Right renal pelvis (tissue), 4 donors: ENCODE measurements at regions not wholly inside any gene's neighbourhood (a gene's known extent, or its start where the extent isn't known, plus 50 kb on each side); places are given as distances from the start of the nearest gene placed in this dataset.
"Not testable (repeated sequence)": the region's sequence is repeated elsewhere in the genome, so short reads cannot be mapped to it uniquely, and the experiment has no call there.

Source experiments
- DNase-seq, 4 donors: peaks; one replicate each; pipeline ENCODE4 v3.0.0-alpha.2; 2013; ENCODE audit warnings: low read depth in 4 of 4, low spot score in 3 of 4, missing footprints in 1 of 4

GRCh38 chr3:194264631-194265504 lies 86.3 kb downstream of the CPN2 start:
- not testable (repeated sequence) for DNase-seq

GRCh38 chr3:194265505-194265892 lies 85.6 kb downstream of the CPN2 start:
- no peak for DNase-seq

DNA sequence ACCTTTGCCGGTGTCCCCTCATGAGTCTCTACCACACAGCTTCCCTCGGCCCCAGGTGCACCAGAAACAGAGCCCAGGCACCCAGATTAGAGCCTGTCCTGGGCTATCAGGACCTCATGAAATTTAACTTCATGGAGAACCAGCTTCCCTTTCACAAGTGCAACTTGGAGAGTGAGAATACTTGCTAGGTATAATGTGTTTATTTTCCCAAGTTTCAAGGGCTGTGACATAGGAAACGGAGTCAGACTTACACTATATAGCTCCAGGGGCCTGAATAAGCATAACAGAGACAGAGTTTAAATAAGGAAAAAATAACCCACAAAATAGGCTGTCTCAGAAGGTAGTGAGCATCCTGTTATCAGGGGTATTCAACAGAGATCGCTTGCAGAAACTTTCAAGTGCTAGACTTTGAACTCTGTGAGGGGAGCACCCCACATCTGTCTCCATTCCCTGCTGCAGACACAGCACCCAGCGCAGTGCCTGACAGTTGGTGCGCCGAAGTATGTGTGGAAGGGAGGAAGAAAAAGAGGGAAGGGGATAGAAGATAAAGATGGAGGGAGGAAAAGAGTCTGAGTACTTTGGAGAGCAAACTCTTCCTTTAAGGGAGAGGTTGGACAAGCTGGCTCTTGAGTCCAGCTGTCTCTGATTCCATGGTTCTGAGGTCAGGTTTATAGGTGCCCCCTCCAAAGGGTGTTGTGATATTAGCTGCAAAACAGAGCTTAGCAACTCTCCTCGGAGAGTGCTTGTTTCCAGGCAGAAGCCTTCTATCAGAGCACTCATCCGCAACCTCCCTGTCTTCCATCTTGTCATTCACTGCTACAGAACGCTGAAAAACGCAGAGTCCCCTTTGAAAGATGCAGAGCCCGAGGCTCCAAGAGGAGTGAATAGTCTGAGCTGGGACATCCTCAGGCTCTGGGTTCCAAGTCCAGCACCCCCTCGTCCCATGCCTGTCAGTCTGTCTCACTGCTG lies 84.8 kb downstream of the CPN2 start:
- no peak for DNase-seq

GRCh38 chr3:194267744-194268653 lies 83.1 kb downstream of the CPN2 start:
- no peak for DNase-seq

DNA sequence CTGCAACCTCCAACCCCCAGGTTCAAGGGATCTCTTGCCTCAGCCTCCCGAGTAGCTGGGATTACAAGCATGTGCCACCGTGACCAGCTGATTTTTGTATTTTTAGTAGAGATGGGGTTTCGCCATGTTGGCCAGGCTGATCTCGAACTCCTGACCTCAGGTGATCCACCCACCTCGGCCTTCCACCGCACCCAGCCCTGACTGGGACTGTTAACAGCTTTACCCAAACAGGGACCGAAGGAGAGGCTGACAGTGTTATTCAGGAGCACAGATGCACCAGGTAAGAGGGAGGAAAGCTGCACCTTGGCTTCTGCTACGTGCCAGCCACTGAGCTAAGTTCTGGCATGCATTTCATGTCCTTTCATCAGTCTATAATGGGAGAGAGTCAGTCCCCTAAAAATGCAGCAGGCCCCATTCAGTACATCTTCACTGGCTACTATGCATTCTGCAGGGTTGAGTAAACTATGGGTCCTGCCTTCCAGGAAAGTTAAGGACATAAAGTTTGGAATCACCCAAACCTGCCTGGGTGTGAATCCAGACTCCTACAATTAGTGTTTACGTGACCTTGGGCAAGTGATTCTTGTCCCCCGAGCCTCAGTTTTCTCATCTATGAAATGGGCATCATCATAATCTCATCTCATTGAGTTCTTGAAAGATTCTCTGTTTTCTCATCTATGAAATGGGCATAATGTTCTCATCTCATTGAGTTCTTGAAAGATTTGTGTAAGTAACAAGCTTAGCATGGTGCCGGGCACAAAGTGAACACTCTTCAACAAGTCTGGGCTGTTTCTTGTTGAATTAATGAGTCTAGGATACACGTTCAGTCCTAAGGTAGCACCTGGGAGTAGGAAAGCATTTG lies 82.2 kb downstream of the CPN2 start:
- DNase-seq, result no peak

DNA sequence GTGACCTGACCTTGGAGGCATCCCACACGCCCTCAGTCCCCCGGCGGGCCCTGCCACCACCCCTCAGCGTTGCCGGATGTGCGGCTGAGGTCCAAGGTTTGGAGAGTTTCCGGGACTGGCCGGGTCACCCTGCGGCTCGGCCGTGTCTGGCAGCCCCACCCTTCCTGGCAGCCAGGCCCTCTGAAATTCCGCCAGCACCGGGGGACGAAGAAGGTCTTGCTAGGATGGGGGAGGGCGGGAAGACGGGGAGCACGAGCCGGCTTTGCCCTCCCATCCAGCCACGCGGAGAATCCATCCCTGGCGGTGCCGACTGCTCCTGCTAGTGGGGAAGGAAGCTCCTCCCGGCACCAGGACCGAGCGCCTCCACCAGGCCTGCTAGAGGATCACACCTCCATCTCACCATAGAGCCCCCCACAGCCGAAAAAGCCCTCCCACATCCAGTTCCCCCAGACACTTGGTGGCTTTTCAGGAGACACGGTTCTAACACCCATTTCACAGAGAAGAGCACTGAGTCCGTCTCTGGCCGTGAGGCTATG lies 81.5 kb downstream of the CPN2 start:
- DNase-seq, result no peak

DNA sequence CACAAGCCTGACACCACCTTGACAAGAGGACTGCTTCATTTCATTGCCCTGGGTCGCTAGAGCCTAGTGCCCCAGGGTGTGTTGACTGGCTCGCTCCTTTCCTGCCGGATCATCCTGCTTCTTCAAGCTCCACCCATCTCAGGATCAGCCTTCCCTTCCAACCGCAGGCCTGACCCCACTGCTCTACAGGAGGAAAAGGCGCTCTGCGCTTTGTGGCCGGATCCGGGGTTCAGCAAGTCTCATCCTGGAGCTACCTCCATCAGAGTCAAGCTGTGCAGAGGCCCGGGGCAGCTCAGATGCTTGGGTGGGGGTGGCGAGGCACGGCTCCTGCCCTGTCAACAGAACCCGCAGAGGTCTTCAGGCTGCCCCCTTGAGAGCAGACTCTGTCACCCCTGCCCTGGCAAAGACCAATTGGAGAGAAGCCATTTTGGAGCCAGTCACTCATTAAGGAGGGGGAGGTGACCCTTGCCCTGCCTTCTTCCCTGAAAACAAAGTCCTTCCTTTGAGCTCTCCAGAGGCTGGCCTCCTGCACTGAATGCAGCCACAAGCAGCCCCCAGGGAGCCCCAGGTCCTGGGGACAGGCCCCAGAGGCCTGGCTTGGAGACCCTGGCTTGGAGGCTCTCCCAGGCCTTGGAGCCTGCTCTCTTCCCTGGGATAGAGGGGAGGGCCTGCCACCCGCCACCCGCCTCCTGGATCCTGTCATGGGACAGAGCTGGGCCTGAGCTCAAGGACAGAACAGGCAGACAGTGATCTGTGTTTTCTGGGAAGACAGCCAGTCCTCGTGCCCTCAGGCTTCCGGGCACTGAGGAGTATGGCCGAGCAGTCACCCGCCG lies 80.3 kb downstream of the CPN2 start:
- no peak for DNase-seq

- no peak for DNase-seq
Measured at GRCh38 chr3:194271460-194272035, 79.6 kb downstream of the CPN2 start.

DNA sequence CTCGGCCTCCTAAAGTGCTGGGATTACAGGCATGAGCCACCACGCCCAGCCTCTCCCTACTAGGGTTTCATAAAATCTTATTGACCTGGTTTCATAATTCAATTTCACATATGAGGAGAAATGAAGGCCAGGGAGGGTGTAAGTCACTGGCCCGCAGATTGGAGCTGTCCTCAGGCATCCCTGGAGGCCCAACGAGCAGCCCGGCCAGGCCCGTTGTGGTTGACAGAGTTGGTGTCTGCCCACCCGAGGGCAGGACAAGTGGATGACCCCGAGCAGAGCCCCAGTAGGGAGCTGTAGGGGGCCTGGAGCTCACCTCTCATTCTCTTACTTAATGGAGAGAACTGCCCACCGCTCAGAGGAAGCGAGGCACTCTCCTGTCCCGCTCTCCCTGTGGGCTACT lies 78.9 kb downstream of the CPN2 start:
- DNase-seq, result no peak

- no peak for DNase-seq
Measured at GRCh38 chr3:194272861-194273742, 78.0 kb downstream of the CPN2 start.

- no peak for DNase-seq
Measured at GRCh38 chr3:194273743-194274310, 77.3 kb downstream of the CPN2 start.

GRCh38 chr3:194274424-194275085 lies 76.6 kb downstream of the CPN2 start:
- DNase-seq, result no peak

- no peak for DNase-seq
Measured at GRCh38 chr3:194275291-194275690, 75.8 kb downstream of the CPN2 start.

DNA sequence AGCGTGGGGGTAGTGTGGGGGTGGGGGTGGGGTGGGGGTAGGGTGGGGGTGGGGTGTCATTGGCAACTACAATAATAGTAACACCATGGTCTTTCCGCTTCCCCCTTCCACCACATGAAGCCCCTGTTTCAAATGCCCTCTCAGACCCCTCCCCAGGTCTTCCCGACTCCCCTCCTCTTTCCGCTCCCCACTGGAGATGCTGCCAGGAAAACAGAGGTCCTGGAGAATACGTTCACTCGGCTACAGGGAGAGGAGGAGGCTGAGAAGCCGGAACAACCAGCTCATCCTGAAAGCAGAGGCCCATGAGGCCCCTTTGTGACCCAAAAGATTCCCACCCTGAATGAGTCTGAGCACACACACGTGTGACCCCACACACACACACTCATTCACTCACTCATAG lies 75.4 kb downstream of the CPN2 start:
- DNase-seq, result no peak

DNA sequence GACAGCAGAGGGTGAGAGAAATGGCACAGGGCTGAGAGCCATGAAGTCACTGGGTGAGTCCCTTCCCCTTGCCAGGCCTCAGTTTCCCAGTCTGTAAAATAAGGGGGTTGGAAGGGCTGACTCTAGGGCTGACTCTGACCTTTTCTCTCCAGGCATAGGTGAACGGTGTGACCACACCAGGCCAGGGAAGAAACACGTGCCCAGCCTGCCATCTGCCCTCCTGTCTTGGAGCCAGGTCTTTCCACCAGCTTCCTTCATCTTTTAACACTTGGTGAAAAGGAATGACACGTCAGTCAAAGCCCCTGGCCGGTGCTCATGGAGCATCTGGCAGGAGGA lies 74.4 kb downstream of the CPN2 start:
- no peak for DNase-seq

DNA sequence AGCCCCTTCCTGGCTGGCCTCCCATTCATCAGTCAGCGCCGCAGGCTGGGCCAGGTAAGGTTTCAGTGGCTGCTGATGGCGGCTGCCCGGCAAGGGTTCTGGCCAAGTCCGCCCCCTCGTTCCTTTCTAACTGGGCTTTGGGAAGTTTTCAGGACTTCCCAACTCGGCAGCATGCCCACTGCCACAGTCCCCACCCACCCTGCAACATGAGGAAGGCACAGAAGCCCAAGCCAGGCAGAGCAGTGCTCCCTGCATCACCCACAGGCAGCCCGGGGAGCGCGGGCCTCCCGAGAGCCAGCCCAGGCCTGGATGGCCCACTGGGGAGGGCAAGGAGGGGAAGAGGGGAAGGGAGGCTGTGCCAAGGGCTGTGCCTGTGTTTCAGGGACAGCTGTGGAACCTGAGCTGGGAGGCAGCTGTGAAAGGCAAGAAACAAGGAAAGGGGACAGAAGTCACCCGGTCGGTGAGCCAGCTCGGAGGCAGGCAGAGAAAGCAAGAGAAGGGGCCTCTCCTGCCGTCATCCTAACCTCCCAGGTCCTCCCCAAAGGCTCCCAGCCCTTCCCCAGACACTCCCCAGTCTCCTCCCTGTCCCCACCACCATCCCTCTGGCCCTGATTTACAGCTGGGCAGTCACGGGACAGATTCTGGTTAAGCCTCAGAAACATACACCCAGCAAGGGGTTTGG lies 73.9 kb downstream of the CPN2 start:
- DNase-seq, result no peak
